ENCODE measurements at regions not wholly inside any gene's neighbourhood (a gene's known extent, or its start where the extent isn't known, plus 50 kb on each side); places are given as distances from the start of the nearest gene placed in this dataset.

DNA sequence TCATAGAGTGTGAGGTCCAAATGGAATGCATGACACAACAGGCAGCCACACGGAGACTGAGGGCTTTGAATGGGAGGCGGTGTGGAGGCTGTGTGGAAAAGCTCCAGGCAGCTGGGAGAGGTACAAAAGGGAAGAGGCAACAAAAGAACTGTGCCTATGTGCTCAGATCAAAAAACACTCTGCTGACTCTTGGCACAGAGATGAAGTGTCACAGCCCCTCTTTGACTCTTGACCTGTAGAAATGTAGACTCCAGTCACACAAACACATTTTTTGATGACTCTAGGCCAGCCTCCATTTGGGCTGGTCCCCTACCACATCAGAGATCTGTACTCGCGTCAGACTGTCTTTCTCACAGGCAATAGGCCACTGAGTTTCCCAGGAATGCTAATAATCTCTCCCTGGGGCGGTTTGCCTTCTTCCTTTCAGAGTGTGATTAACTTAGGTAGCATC is 456.0 kb downstream of the TUSC7 start:
- TF ChIP-seq CTCF (IDR thresholded peaks at IDR 0.05) (no peak), POLR2A (IDR thresholded peaks at IDR 0.05) (no peak)

All from lower leg skin (tissue), 3 donors.